DMS153 treated with DMSO at 0.1 percent for 48 hours (cell line): ENCODE measurements at regions not wholly inside any gene's neighbourhood (a gene's known extent, or its start where the extent isn't known, plus 50 kb on each side); places are given as distances from the start of the nearest gene placed in this dataset.
"Not testable (repeated sequence)": the region's sequence is repeated elsewhere in the genome, so short reads cannot be mapped to it uniquely, and the experiment has no call there.

Source experiments
- DNase-seq: peaks from one replicate; lab custom pipeline; 2025; ENCODE audit not compliant: unreplicated experiment; lab: John Stamatoyannopoulos, UW

DNA sequence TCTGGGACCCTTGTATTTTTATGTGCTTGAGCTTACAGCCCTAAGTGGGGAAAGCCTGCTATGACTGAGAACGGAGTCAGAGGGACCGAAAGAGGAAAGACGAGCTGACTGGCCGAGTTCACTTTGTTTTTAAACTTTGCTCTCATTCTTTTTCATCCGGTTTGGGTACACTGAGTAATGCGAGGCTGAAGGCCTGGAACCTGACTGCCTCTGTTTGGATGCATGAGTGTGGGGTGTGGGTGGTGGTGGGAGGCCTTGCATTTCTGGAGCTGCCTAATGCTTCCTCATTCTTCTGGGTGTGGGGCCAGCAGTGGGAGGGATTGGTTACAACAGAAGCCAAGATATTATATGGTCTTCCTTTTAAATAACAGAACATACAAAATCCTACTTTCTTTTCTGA is 155.5 kb downstream of the BUB3 start:
- DNase-seq = no peak

- no peak for DNase-seq
Observed at GRCh38 chr10:123316776-123317175, 162.6 kb downstream of the BUB3 start.

DNA sequence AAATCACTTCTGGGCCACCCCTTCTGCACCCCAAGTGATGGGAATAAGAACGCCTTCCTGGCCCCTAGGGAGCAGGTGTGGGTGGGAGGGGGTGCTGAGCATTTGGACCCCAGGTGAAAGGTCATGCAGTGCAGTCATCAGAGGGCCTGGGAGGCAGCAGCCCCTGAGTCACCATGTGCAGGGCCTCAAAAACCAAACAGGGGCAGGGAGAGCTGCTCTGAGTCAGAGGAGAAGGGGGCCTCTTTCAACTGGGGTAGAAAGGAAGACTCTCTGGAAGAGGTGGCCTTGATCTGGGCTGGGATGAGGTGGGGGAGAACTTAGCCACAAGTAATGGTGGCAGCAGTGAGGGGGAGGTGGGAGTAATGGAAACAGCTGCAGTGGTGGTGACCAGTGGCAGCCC is 164.3 kb downstream of the BUB3 start:
- no peak for DNase-seq

GRCh38 chr10:123320091-123320490 is 165.9 kb downstream of the BUB3 start:
- no peak for DNase-seq

DNA sequence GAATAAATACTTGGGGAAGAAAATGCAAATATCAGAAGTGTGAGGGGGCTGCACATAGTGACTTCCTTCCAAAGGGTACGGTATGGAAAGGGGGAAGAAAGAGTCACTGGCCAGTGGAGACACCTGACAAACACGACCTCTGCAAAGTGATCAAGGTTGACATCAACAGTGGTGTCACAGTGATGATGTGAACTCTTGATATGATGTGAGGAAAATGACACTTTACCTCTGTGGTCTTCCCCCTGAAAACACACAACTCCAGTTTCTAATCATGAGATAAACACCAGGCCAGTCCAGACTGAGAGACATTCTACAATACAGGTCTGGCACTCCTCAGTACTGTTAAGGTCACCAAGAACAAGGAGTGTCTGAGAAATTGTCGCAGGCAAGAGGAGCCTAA is 169.7 kb downstream of the BUB3 start:
- no peak for DNase-seq

DNA sequence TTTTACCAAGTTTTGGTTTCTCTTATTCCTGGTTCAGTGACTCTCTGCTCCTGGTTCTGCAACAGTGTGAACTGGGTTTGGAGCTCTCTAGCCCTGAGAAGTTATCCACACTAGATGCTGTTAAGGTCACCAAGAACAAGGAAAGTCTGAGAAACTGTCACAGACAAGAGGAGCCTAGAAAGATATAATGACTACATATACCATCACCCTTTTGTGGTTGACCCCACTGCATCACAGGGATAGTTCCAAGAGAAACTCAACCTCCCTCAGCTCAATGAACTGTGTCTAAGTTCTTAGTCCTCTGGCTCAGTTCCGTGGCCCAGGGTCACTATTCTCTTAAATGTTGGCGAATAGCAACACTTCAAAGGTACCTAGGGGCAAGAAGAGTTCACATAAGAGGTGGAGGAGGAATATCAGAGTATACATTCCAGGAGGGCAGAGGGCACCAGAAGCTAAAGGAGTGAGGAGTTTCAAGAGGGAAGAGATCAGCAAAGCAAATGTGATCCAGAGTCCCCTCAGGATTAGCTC is 171.5 kb downstream of the BUB3 start:
- DNase-seq = no peak

DNA sequence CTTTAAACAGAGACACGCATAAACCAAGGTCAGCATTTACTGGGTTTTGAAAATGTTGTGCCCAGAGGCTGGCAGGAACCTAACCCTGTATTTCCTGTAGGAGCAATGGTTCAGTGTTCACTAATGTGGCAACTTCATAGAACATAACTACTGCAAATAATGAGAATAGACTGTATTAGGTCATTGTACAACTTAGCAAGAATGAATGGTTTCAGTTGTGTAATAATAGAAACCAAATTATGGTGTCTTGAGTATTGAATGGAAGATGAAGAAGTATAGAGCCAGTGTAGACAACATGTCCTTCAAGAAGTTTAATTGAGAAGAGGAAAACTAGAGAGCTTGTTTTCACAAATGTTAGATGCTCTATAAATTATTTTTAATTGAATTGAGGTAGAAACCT is 172.5 kb downstream of the BUB3 start:
- no peak for DNase-seq

DNA sequence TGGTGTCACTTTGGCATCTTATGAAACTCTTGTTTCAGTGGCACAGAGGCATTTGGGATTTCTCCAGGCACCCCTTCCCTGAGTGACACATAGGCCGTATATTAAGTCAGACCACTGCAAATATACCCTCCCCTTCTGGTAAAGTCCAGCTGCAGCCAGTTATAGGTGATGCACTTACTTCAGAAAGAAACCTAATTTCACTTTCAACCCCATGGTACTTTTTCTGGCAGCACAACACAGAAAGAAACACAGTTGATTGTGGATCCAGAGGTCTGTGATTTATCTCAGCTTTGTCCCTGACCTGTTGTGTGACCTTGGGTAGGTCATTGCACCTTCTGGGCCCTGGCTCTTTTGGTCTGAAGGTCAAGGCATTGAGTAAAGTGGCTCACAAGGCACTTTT is 173.2 kb downstream of the BUB3 start:
- DNase-seq = no peak

DNA sequence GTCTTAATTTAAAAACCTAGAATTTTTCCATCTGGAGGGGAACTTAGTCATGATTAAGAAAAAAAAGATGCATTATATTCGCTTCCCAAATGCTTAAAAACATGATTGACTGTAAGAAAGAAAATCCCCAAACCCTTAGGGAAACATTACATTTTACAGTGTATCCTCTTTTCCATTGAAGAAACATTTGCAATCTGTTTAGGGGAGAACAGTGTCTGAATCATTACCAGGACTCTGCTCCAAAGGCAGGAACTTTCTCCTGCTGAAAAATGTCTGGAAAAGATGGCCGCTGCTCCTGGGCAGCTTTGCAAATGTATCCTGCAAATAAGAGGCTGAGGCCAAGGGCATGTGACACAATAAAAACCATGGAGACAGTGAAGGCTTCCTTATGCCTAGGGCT is 173.7 kb downstream of the BUB3 start:
- no peak for DNase-seq

DNA sequence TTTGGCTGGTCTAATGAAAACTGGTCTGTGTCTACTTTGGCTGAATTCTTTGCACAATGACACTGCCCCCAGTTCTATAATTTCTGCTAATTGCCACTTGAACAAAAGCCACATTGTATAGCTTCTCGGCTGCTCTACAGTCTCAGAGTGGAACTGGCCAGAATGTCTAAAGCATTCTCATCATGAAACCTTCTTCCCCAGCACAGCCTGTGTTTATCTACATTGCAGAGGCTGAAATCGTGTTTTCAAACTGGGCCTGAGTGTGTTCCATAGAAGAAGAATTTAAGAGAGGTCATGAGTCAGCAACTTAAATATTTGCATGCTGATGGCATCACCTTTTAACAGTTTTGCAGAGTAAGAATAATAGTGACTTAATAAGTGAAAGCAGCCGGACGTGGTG is 177.2 kb downstream of the BUB3 start:
- DNase-seq = peak; percentile 15

- DNase-seq = no peak
Observed at GRCh38 chr10:123346581-123346980, 192.4 kb downstream of the BUB3 start.

DNA sequence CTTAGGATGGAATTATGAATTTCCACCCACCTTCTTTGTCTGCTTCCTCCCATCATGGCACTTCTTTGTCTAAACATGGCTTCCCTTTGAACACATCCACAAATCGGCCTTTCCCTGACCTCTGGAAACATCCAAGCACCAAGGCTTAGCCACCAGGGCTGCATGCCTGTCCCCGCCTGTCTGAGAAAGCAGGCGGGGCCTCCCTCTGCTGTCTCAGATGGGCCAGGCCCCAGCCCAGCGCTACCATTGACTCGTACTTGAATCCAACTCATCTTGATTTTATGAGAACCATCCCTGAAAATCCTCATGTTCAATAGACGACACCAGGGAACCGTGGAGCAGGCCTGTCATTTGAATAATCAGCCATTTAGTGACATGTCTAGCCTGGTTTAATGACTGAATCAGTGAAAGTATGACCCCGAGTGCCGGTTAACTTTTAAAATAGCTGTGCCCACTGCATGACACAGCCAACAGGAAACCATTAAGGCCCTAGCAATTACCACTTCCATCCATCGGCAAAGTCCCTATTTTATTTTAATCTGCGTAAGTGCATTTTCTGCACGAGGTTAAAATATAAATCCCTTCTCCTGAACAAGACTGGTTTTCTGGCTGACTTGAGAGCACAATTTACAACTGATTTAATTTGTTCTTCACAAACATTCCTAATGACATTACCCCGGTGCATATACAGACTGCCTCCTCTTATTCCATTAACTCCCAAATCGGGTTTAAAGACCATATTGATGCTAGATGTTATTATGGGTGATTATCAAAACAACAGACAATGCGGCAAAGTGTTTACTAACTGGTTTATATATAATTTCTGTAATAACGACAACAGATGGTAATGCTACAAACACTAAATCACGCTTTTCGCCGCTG is 194.7 kb downstream of the BUB3 start:
- DNase-seq = no peak

DNA sequence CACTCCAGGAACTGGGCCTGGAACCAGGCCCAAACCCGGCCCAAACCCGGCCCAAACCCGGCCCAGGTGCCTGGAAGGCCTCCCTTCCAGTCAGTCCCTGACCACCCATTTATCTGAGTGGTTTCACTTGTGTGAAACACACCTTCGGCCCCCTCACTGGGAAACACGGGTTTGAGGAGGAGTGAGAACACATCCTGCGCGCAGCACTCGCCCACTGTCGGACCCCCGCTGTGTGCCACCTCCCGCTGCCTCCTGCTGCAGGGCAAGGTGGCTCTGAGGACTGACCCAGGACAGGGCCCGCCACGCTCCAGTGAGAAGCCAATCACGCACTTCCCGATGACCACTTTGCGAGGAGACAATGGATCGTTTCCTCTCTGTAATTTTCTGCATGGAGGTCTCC is 197.5 kb downstream of the BUB3 start:
- no peak for DNase-seq

DNA sequence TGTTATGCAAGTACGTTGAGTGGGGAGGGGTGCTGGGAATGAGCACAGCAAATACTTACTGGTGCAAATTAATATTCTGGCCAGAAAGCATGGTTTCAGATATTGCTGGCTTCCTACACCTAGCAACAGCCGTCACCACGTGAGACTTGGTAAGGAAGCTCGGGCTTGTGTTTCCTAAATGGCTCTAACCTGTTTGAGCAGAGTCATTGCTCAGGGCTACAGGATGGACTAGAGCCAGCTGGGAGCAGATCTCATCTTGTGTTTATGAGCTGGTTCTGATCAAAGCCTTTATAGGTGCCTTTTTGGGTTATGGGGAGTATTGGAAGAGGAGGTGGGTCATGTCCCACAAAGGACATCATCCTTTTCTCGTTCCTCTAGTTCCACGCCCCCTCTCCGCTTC is 200.3 kb downstream of the BUB3 start:
- DNase-seq = no peak

GRCh38 chr10:123355748-123356481 is 201.7 kb downstream of the BUB3 start:
- no peak for DNase-seq

- DNase-seq = no peak
Observed at GRCh38 chr10:123356799-123357198, 202.6 kb downstream of the BUB3 start.

- DNase-seq = no peak
Observed at GRCh38 chr10:123357421-123357930, 203.3 kb downstream of the BUB3 start.

DNA sequence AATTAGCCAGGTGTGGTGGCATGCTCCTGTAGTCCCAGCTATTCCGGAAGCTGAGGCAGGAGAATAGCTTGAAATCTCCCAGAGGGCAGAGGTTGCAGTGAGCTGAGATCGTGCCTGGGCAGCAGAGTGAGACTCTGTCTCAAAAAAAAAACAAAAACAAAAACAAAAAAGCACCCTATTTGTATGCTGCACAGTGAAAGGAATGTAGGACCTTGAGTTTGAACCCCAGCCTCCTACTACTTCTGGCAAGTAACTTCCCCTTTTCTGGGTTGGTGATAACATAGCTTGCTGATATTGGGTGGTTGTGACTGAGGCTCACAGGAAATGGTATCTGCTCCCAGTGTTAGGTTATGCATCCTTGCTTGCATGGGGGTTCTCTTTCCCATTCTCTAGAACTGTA is 205.3 kb downstream of the BUB3 start:
- no peak for DNase-seq

DNA sequence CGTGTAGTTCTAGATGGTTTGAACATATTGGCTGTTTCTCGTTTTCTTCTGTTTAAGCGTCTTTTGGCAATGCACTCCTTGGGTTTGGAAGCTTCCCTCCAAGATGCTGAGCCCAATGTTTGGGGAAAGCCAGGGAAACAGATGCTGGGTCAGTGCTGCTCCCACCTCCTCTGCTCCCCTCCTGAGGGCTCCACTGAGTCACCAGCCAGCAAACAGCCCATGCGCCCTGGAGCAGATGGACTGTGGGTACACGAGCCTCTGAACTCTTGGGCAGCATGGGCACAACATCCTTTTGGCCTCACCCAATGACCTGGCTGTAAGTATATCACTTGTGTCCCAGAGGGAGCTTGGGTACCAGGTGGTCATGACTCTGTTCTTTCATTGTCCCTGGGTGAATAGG is 207.6 kb downstream of the BUB3 start:
- DNase-seq = no peak

GRCh38 chr10:123367195-123367594 is 213.0 kb downstream of the BUB3 start:
- no peak for DNase-seq

DNA sequence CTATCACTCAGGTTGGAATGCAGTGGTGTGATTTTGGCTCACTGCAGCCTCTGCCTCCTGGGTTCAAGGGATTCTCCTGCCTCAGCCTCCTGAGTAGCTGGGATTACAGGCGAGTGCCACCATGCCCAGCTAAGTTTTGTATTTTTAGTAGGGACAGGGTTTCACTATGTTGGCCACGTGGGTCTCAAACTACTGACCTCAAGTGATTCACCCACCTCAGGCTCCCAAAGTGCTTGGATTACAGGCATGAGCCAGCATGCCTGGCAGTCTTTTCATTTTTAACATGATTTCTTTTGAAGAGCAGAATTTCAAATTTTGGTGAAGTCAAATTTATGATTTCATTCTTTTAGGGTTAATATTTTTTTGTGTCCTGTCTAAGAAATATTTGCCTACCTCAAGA is 217.4 kb downstream of the BUB3 start:
- DNase-seq = not testable (repeated sequence)

GRCh38 chr10:123373591-123373990 is 219.4 kb downstream of the BUB3 start:
- DNase-seq = no peak
